ENCODE measurements at regions not wholly inside any gene's neighbourhood (a gene's known extent, or its start where the extent isn't known, plus 50 kb on each side); places are given as distances from the start of the nearest gene placed in this dataset.

DNA sequence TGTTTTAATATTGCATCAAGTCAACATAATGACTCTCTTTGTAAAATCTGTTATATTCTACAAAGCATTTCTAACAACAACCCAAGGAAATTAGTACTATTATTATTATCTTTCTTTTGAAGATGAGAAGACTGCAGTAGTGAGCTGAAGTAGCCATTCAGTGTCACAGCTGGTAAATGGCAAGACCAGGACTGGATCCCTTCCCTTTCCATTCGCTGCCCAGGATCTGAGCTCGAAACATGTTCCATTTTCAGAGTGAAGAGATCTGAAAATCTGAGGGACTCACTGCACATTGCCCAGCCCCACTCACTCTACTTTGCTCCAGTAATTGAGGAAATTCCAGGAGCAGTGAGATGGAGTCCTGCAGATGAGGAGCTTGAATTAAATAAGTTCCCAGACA is 240.0 kb upstream of the BLID start:
- no peak for DNase-seq
- H3K4me1 Mint-ChIP-seq, result peaks cover 29% of the 10 kb centered on the region
- H3K27ac Mint-ChIP-seq, result no peak overlapping the region
- peaks cover 17% of the 10 kb centered on the region for H3K9me3 Mint-ChIP-seq
- TF ChIP-seq, protein P1, sequence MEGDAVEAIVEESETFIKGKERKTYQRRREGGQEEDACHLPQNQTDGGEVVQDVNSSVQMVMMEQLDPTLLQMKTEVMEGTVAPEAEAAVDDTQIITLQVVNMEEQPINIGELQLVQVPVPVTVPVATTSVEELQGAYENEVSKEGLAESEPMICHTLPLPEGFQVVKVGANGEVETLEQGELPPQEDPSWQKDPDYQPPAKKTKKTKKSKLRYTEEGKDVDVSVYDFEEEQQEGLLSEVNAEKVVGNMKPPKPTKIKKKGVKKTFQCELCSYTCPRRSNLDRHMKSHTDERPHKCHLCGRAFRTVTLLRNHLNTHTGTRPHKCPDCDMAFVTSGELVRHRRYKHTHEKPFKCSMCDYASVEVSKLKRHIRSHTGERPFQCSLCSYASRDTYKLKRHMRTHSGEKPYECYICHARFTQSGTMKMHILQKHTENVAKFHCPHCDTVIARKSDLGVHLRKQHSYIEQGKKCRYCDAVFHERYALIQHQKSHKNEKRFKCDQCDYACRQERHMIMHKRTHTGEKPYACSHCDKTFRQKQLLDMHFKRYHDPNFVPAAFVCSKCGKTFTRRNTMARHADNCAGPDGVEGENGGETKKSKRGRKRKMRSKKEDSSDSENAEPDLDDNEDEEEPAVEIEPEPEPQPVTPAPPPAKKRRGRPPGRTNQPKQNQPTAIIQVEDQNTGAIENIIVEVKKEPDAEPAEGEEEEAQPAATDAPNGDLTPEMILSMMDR (IDR thresholded peaks at IDR 0.05), result no peak
- no peaks in the 10 kb centered on the region for H3K27me3 Mint-ChIP-seq (ENCODE audit: low read depth, poor library complexity)
- no peak overlapping the region for H3K4me3 Mint-ChIP-seq
- no peaks in the 10 kb centered on the region for H3K36me3 Mint-ChIP-seq (ENCODE audit: low read depth)

DNA sequence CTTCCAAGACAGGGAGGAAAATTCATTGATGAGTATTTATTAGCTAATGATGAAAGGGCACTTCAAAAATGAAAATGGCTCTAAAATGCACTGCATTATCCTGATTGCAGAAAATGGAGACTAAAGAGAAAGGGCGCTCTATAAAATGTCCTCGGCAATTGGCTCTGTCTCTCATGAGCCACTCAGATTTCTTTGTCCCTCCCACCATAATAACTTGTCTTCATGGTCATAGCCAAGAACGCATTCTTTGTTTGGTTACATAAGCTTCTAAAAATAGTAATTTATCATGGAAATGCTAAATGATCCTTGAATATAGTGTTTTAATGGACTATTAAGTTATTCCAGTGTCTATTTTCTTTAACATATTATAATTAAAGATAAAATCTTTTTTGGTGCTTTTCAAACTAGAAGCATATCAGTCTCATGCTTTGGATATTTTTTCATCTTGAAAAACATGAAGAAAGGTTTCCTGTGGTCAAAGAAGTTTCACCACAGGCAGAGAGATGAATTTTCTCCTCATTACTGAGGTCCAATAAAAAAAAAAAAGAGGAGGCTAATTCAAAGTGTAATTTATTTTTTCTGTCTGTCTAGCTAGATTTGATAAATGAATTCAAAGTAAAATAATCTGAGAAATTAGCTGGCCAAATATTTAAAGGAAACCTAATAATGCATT is 238.1 kb upstream of the BLID start:
- Mint-ChIP-seq H3K27ac (peak overlapping the region; percentile 53), H3K9me3 (peaks cover 18% of the 10 kb centered on the region), H3K4me3 (no peak overlapping the region), H3K4me1 (peaks cover 22% of the 10 kb centered on the region), H3K36me3 (ENCODE audit: low read depth) (no peaks in the 10 kb centered on the region), H3K27me3 (ENCODE audit: low read depth, poor library complexity) (peaks cover 2% of the 10 kb centered on the region)
- DNase-seq, result no peak
- TF ChIP-seq, protein P1 (IDR thresholded peaks at IDR 0.05), result no peak

DNA sequence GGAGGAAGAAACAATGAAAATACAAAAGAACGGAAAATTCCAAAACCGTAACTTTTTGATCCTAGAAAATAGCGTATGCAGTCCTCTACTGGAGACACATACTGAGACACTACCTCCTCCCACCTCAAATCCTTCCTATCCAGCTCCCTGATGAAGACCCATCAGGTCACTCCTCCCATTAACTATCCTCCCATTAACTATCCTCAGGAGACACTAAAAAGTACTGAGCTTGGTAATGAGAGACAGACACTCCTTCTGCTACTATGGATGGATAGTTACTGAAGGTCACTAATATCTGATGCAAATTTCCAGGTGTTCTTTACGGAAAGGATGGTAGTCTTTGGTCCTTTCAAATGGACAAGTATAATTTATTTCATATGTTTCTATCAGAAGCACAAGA is 237.5 kb upstream of the BLID start:
- peaks cover 2% of the 10 kb centered on the region for H3K27me3 Mint-ChIP-seq (ENCODE audit: low read depth, poor library complexity)
- no peak for DNase-seq
- no peaks in the 10 kb centered on the region for H3K36me3 Mint-ChIP-seq (ENCODE audit: low read depth)
- TF ChIP-seq, protein P1 (IDR thresholded peaks at IDR 0.05), result no peak
- H3K4me3 Mint-ChIP-seq, result no peak overlapping the region
- peaks cover 18% of the 10 kb centered on the region for H3K9me3 Mint-ChIP-seq
- peaks cover 16% of the 10 kb centered on the region for H3K4me1 Mint-ChIP-seq
- H3K27ac Mint-ChIP-seq, result no peak overlapping the region

DNA sequence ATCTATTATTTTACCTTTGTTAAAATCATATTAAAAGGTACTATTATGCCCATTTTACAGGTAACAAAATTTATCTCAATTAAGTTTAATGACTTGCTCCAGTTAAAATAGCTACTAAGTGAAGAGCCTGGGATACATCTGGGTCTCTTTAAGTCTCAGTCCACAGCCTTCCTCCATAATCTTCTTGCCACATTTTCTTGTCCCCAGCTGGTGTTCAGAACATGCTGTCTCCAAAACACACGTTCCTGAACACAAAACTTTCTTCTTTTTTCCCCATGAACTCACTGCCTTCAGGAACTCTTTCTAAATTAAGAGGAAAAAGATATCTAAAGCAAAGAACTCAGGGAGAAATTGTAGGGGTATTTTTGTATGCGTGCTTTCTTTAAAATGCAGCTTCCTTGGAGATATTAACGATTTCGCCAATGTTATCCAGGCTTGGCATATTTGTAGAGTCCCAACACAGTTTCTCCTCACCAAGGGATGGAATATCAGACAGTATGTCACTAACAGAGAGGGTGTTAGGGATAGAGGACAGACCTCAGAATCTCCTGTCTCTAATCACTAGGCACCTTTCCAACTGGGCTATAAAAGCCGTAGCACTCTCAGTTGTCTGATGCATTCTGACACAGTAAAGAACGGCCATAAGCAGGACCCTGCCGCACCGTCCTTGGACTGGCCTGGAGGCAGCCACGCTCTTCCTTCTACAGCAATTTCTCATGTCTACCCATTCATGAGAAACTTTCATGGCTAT is 232.8 kb upstream of the BLID start:
- DNase-seq, result no peak
- peaks cover 6% of the 10 kb centered on the region for H3K4me1 Mint-ChIP-seq

DNA sequence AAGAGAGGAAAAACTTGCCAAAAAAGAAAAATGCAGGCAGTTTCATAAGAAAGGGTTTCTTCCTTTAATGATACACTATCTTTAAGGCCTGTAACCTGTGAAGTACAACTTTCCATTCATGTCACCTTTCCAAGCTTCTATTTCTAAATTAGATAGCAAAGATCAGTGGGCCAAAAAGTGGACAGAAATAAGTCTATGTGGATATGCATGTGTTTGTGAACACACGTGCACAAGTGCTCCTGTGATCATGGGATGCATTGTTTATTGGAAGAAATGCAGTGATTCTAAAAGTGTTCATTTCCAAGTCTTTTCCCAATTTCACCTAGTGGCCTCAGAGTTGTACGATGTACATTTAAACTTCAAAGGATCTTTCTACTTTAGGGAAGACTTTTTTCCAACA is 230.0 kb upstream of the BLID start:
- H3K27ac Mint-ChIP-seq, result no peak overlapping the region
- TF ChIP-seq, protein P1 (IDR thresholded peaks at IDR 0.05), result no peak
- peaks cover 9% of the 10 kb centered on the region for H3K27me3 Mint-ChIP-seq (ENCODE audit: low read depth, poor library complexity)
- peaks cover 6% of the 10 kb centered on the region for H3K9me3 Mint-ChIP-seq
- no peak overlapping the region for H3K4me3 Mint-ChIP-seq
- no peak for DNase-seq
- no peaks in the 10 kb centered on the region for H3K36me3 Mint-ChIP-seq (ENCODE audit: low read depth)
- peaks cover 14% of the 10 kb centered on the region for H3K4me1 Mint-ChIP-seq

More for the DNA sequence above, 232.8 kb upstream of the BLID start:
- H3K27ac Mint-ChIP-seq, result no peak overlapping the region
- no peaks in the 10 kb centered on the region for H3K36me3 Mint-ChIP-seq (ENCODE audit: low read depth)
- peaks cover 2% of the 10 kb centered on the region for H3K27me3 Mint-ChIP-seq (ENCODE audit: low read depth, poor library complexity)
- TF ChIP-seq, protein P1 (IDR thresholded peaks at IDR 0.05), result no peak
- peaks cover 18% of the 10 kb centered on the region for H3K9me3 Mint-ChIP-seq
- no peak overlapping the region for H3K4me3 Mint-ChIP-seq
